HCT116 (cell line): ENCODE measurements at regions not wholly inside any gene's neighbourhood (a gene's known extent, or its start where the extent isn't known, plus 50 kb on each side); places are given as distances from the start of the nearest gene placed in this dataset.

Experiments
- ATAC-seq: fragments of 200-7000 bp; cut with Tn5 transposase; 2 replicates; pipeline ENCODE4 v1.9.1; 2020; ENCODE audit warnings: mild to moderate bottlenecking, moderate library complexity
- BruUV-seq: library from RNA; stranded (reverse); fragments of 400-500 nt; replicated peaks from 2 replicates; lab custom pipeline; 2021; lab: Mats Ljungman, UMichigan
- CTCF ChIA-PET: fragments of 300-600 bp; sonication (Branson Sonifier 250); formaldehyde crosslinking; loops from one replicate; lab custom pipeline; 2021; ENCODE audit warnings: antibody characterized with exemption; lab: Charles Lee
- POLR2A ChIA-PET: fragments of 300-600, 350-600 bp; sonication (Branson Sonifier 250); formaldehyde crosslinking; loops from one replicate; lab custom pipeline; 2021; ENCODE audit warnings: antibody characterized with exemption; lab: Charles Lee
- RAD21 ChIA-PET, 2 experiments: fragments of 300-600 bp; sonication (Branson Sonifier 250); formaldehyde crosslinking; loops; one replicate each; lab custom pipeline; 2023; ENCODE audit warnings: low total read pairs in 2 of 2; ENCODE audit not compliant: uncharacterized antibody in 2 of 2, unreplicated experiment in 2 of 2, low non-redundant PET in 1 of 2; lab: Charles Lee
- DNase-seq: peaks from one replicate; pipeline ENCODE4 v3.0.0-alpha.2; 2010; ENCODE audit warnings: low read depth, low spot score
- H2AFZ ChIP-seq: fragments of 200-600 bp; shearing (Covaris generic), sonication (generic); 2 replicates; pipeline ENCODE4 v1.6.1; 2017; ENCODE audit warnings: low read depth, mixed run types, mixed read lengths, antibody characterized with exemption, low read length; ENCODE audit not compliant: poor library complexity, severe bottlenecking
- H3K27ac ChIP-seq: 2 replicates; pipeline ENCODE4 v1.5.1; 2012; ENCODE audit warnings: low read depth, low read length
- H3K27me3 ChIP-seq: fragments of 200-600 bp; sonication (generic); 2 replicates; pipeline ENCODE4 v1.6.1; 2016; ENCODE audit warnings: mixed run types, low read length, mixed read lengths; ENCODE audit not compliant: insufficient read depth
- H3K36me3 ChIP-seq, 2 experiments: fragments of 200-500 bp in 1 of 2; fragments of 200-600 bp in 1 of 2; sonication (Bioruptor generic) in 1 of 2; sonication (generic) in 1 of 2; 2 replicates each; pipeline versions ENCODE4 v1.5.1 to v1.6.1; 2014 to 2016; ENCODE audit warnings: low read length in 2 of 2, inconsistent platforms in 1 of 2, mixed read lengths in 1 of 2, mixed run types in 1 of 2; ENCODE audit not compliant: insufficient read depth in 2 of 2, control insufficient read depth in 1 of 2
- H3K4me1 ChIP-seq, 2 experiments: fragments of 200-600 bp in 1 of 2; sonication (generic) in 1 of 2; 2 replicates each; pipeline versions ENCODE4 v1.5.1 to v1.6.1; 2012 to 2017; ENCODE audit warnings: low read length in 2 of 2, inconsistent platforms in 1 of 2, mild to moderate bottlenecking in 1 of 2, mixed read lengths in 1 of 2, mixed run types in 1 of 2, moderate library complexity in 1 of 2; ENCODE audit not compliant: insufficient read depth in 2 of 2, control insufficient read depth in 1 of 2
- H3K4me2 ChIP-seq: fragments of 200-600 bp; sonication (generic); 2 replicates; pipeline ENCODE4 v1.6.1; 2017; ENCODE audit warnings: mixed run types, low read length, mixed read lengths
- H3K4me3 ChIP-seq, 2 experiments: fragments of 200-600 bp in 1 of 2; sonication (generic) in 1 of 2; replicated peaks in 1 of 2; 2 replicates each; pipeline ENCODE4 v1.5.1; 2011 to 2016; ENCODE audit warnings: low read length in 2 of 2, control low read depth in 1 of 2, low read depth in 1 of 2, mild to moderate bottlenecking in 1 of 2, mixed read lengths in 1 of 2, mixed run types in 1 of 2
- H3K79me2 ChIP-seq: fragments of 200-600 bp; sonication (generic); 2 replicates; pipeline ENCODE4 v1.6.1; 2017; ENCODE audit warnings: mild to moderate bottlenecking, mixed run types, low read length, moderate library complexity, mixed read lengths; ENCODE audit not compliant: insufficient read depth
- H3K9ac ChIP-seq: fragments of 200-600 bp; sonication (generic); 2 replicates; pipeline ENCODE4 v1.6.1; 2016; ENCODE audit warnings: low read length, mixed read lengths
- H3K9me2 ChIP-seq: fragments of 200-600 bp; sonication (generic), shearing (Covaris generic); 2 replicates; pipeline ENCODE4 v1.6.1; 2017; ENCODE audit warnings: mixed run types, mild to moderate bottlenecking, moderate library complexity; ENCODE audit not compliant: insufficient read depth
- H3K9me3 ChIP-seq, 2 experiments: fragments of 200-500 bp in 1 of 2; fragments of 200-600 bp in 1 of 2; sonication (Bioruptor generic) in 1 of 2; sonication (generic) in 1 of 2; 2 replicates each; pipeline ENCODE4 v1.6.1; 2014 to 2017; ENCODE audit warnings: low read length in 2 of 2, mixed read lengths in 2 of 2, inconsistent platforms in 1 of 2, low read depth in 1 of 2, mild to moderate bottlenecking in 1 of 2, mixed run types in 1 of 2, moderate library complexity in 1 of 2; ENCODE audit not compliant: control insufficient read depth in 1 of 2, insufficient read depth in 1 of 2
- H4K20me1 ChIP-seq: fragments of 200-600 bp; sonication (generic), shearing (Covaris generic); 2 replicates; pipeline ENCODE4 v1.6.1; 2017; ENCODE audit warnings: mixed run types, mild to moderate bottlenecking, moderate library complexity; ENCODE audit not compliant: insufficient read depth
- ATF3 ChIP-seq: IDR thresholded peaks from 2 replicates; pipeline ENCODE4 v1.6.1; 2012
- CBX3 ChIP-seq: IDR thresholded peaks from 2 replicates; pipeline ENCODE4 v1.6.1; 2012; ENCODE audit warnings: low read depth
- CTCF ChIP-seq, 3 experiments: fragments of 200-600 bp in 1 of 3; sonication (generic) in 1 of 3; IDR thresholded peaks in 2 of 3; conservative IDR thresholded peaks in 1 of 3; 2 replicates each; pipeline ENCODE4 v1.5.1; 2012 to 2017; ENCODE audit warnings: low read depth in 2 of 3, low read length in 2 of 3, antibody characterized with exemption in 1 of 3, borderline replicate concordance in 1 of 3, control low read depth in 1 of 3, mild to moderate bottlenecking in 1 of 3, mixed read lengths in 1 of 3, mixed run types in 1 of 3, moderate library complexity in 1 of 3; ENCODE audit not compliant: insufficient read depth in 1 of 3
- EGR1 ChIP-seq: IDR thresholded peaks from 2 replicates; pipeline ENCODE4 v1.6.1; 2012; ENCODE audit warnings: low read depth
- EZH2 ChIP-seq: fragments of 200-600 bp; sonication (generic); IDR thresholded peaks from 2 replicates; pipeline ENCODE4 v1.6.1; 2017; ENCODE audit warnings: antibody characterized with exemption, mixed run types
- EZH2phosphoT487 ChIP-seq: fragments of 200-600 bp; IDR thresholded peaks from 2 replicates; pipeline ENCODE4 v1.6.1; 2018; ENCODE audit warnings: antibody characterized with exemption, borderline replicate concordance
- FOSL1 ChIP-seq: IDR thresholded peaks from 2 replicates; pipeline ENCODE4 v1.6.1; 2012; ENCODE audit warnings: low read depth
- POLR2A ChIP-seq: IDR thresholded peaks from 2 replicates; pipeline ENCODE4 v1.7.0; 2011; ENCODE audit warnings: borderline replicate concordance; ENCODE audit not compliant: insufficient read depth, insufficient read length; ENCODE audit errors: extremely low read depth
- POLR2AphosphoS5 ChIP-seq: IDR thresholded peaks from 2 replicates; pipeline ENCODE4 v1.6.1; 2011; ENCODE audit warnings: mild to moderate bottlenecking, low read depth, low read length, moderate library complexity
- RAD21 ChIP-seq: IDR thresholded peaks from 2 replicates; pipeline ENCODE4 v1.6.1; 2012; ENCODE audit warnings: low read depth, mild to moderate bottlenecking
- REST ChIP-seq: IDR thresholded peaks from 2 replicates; pipeline ENCODE4 v1.6.1; 2012; ENCODE audit warnings: low read depth
- SP1 ChIP-seq: IDR thresholded peaks from 2 replicates; pipeline ENCODE4 v1.6.1; 2012; ENCODE audit warnings: low read depth
- SRF ChIP-seq: IDR thresholded peaks from 2 replicates; pipeline ENCODE4 v1.6.1; 2012; ENCODE audit warnings: low read depth
- YY1 ChIP-seq: IDR thresholded peaks from 2 replicates; pipeline ENCODE4 v1.6.1; 2011; ENCODE audit warnings: low read length, low read depth, moderate library complexity, mild to moderate bottlenecking; ENCODE audit not compliant: insufficient replicate concordance; ENCODE audit errors: extremely low read depth
- ZFX ChIP-seq: fragments of 450-650 bp; IDR thresholded peaks from 2 replicates; pipeline ENCODE4 v1.6.1; 2017
- ZNF274 ChIP-seq: fragments of 200-500 bp; sonication (Bioruptor generic); IDR thresholded peaks from 2 replicates; pipeline ENCODE4 v1.6.1; 2014; ENCODE audit warnings: mild to moderate bottlenecking, low read depth, low read length, inconsistent platforms
- intact Hi-C: fragments of 100-400 bp; cut with micrococcal nuclease; formaldehyde crosslinking; loops from 2 replicates; pipeline ENCODE4 v1.10.0; 2022

GRCh38 chr9:135291165-135291564 is 188.4 kb upstream of the PPP1R26 start:
- H2AFZ ChIP-seq, result no peak overlapping the region
- no peak overlapping the region for H3K27ac ChIP-seq
- no peaks in the 10 kb centered on the region for H3K79me2 ChIP-seq
- no peaks in the 10 kb centered on the region for H3K9me3 ChIP-seq
- DNase-seq (no peak), ATAC-seq (no peak)
- no peak overlapping the region for H3K4me2 ChIP-seq
- H3K27me3 ChIP-seq, result no peaks in the 10 kb centered on the region
- intact Hi-C loops, result no loop called here
- BruUV-seq, result no TSS peak
- H3K4me3 ChIP-seq, result no peak overlapping the region
- H4K20me1 ChIP-seq, result no peaks in the 10 kb centered on the region
- H3K36me3 ChIP-seq, result no peaks in the 10 kb centered on the region
- TF ChIP-seq ZNF274 (no peak), FOSL1 (no peak), YY1 (no peak), POLR2A (no peak), SRF (no peak)
- POLR2A ChIA-PET, result no interaction called here
- H3K9ac ChIP-seq, result no peak overlapping the region
- peaks cover 7 to 31% of the 10 kb centered on the region in 2 experiments; a peak in 3 of 4 replicates for H3K4me1 ChIP-seq
- RAD21 ChIA-PET, result no interaction called here
- CTCF ChIA-PET, result no interaction called here
- H3K9me2 ChIP-seq, result no peaks in the 10 kb centered on the region

- Histone ChIP-seq H3K27me3 (peaks cover 7% of the 10 kb centered on the region; the same call in 1 of the 2 replicates), H3K4me1 (peaks cover 0 to 14% of the 10 kb centered on the region in 2 experiments; a peak in 2 of 4 replicates), H3K79me2 (no peaks in the 10 kb centered on the region), H3K9me2 (no peaks in the 10 kb centered on the region), H3K4me3 (no peak overlapping the region), H3K9me3 (no peaks in the 10 kb centered on the region), H3K4me2 (peak overlapping the region; percentile 23; the same call in 1 of the 2 replicates), H3K9ac (no peak overlapping the region), H4K20me1 (no peaks in the 10 kb centered on the region), H3K27ac (no peak overlapping the region), H2AFZ (no peak overlapping the region), H3K36me3 (no peaks in the 10 kb centered on the region)
- ChIA-PET POLR2A (no interaction called here), CTCF (interaction anchor here (1.2 kb wide), 1 partner anchor 12 kb away, joined by 5 read pairs; no protein-coding TSS in a partner anchor), RAD21 (no interaction called here)
- peak; percentile 12 for DNase-seq
- peak; percentile 44; the same call in 1 of the 2 replicates for ATAC-seq
- intact Hi-C loops, result no loop called here
- BruUV-seq, result no TSS peak
- TF ChIP-seq CBX3, result no peak
- TF ChIP-seq SRF, result no peak
- TF ChIP-seq CTCF (IDR thresholded peaks at IDR 0.05 in 2 of 3, conservative IDR thresholded peaks at IDR 0.05 in 1 of 3; ENCODE audit: borderline replicate concordance in 1 of 3, insufficient read depth in 1 of 3, low read depth in 2 of 3, low read length in 2 of 3), result no peak
- TF ChIP-seq EZH2phosphoT487, result no peak
- no peak for TF ChIP-seq EGR1
- no peak for TF ChIP-seq YY1
- TF ChIP-seq POLR2A, result no peak
- TF ChIP-seq SP1, result no peak
- TF ChIP-seq POLR2AphosphoS5, result no peak
- no peak for TF ChIP-seq RAD21
- no peak for TF ChIP-seq ZFX
- TF ChIP-seq EZH2, result no peak
- TF ChIP-seq REST, result no peak
- TF ChIP-seq ATF3, result no peak
These were observed 184.7 kb upstream of the PPP1R26 start for GRCh38 chr9:135294836-135295235.
